ENCODE measurements at regions not wholly inside any gene's neighbourhood (a gene's known extent, or its start where the extent isn't known, plus 50 kb on each side); places are given as distances from the start of the nearest gene placed in this dataset.
"Not testable (repeated sequence)": the region's sequence is repeated elsewhere in the genome, so short reads cannot be mapped to it uniquely, and the experiment has no call there.

GRCh38 chr14:105665247-105665950 lies 139.0 kb downstream of the TMEM121 start:
- CTCF ChIA-PET = no interaction called here
- no peaks in the 10 kb centered on the region for H3K36me3 Mint-ChIP-seq (ENCODE audit: low read depth)
- H3K9me3 Mint-ChIP-seq = peaks cover under 1% of the 10 kb centered on the region
- no peak for TF ChIP-seq CTCF (IDR thresholded peaks at IDR 0.05)
- H3K27me3 Mint-ChIP-seq = peaks cover 3% of the 10 kb centered on the region
- intact Hi-C loops (cut with micrococcal nuclease) = no loop called here
- no peaks in the 10 kb centered on the region for H3K4me1 Mint-ChIP-seq (ENCODE audit: low read depth)
- no peak overlapping the region for H3K4me3 Mint-ChIP-seq
- POLR2A ChIA-PET = no interaction called here
- DNase-seq (no peak), ATAC-seq (no peak)
- no peak overlapping the region for H3K27ac Mint-ChIP-seq

GRCh38 chr14:105665951-105666277 lies 139.5 kb downstream of the TMEM121 start:
- no peaks in the 10 kb centered on the region for H3K4me1 Mint-ChIP-seq (ENCODE audit: low read depth)
- peaks cover 3% of the 10 kb centered on the region for H3K27me3 Mint-ChIP-seq
- no peak for ATAC-seq
- no peak overlapping the region for H3K4me3 Mint-ChIP-seq
- H3K36me3 Mint-ChIP-seq (ENCODE audit: low read depth) = no peaks in the 10 kb centered on the region
- CTCF ChIA-PET = no interaction called here
- DNase-seq = no peak
- H3K9me3 Mint-ChIP-seq = no peaks in the 10 kb centered on the region
- TF ChIP-seq CTCF (IDR thresholded peaks at IDR 0.05) = no peak
- intact Hi-C loops (cut with micrococcal nuclease) = no loop called here
- POLR2A ChIA-PET = no interaction called here
- H3K27ac Mint-ChIP-seq = no peak overlapping the region

GRCh38 chr14:105666420-105666819 lies 140.0 kb downstream of the TMEM121 start:
- H3K4me1 Mint-ChIP-seq (ENCODE audit: low read depth) = no peaks in the 10 kb centered on the region
- no peaks in the 10 kb centered on the region for H3K36me3 Mint-ChIP-seq (ENCODE audit: low read depth)
- H3K27ac Mint-ChIP-seq = no peak overlapping the region
- ATAC-seq (no peak), DNase-seq (no peak)
- TF ChIP-seq CTCF (IDR thresholded peaks at IDR 0.05) = no peak
- H3K27me3 Mint-ChIP-seq = peaks cover 3% of the 10 kb centered on the region
- intact Hi-C loops (cut with micrococcal nuclease) = no loop called here
- ChIA-PET POLR2A (no interaction called here), CTCF (no interaction called here)
- no peak overlapping the region for H3K4me3 Mint-ChIP-seq
- no peaks in the 10 kb centered on the region for H3K9me3 Mint-ChIP-seq

GRCh38 chr14:105666991-105667662 lies 140.7 kb downstream of the TMEM121 start:
- H3K4me1 Mint-ChIP-seq (ENCODE audit: low read depth); H3K27me3 Mint-ChIP-seq; DNase-seq; CTCF ChIA-PET; H3K4me3 Mint-ChIP-seq; H3K36me3 Mint-ChIP-seq (ENCODE audit: low read depth); intact Hi-C loops (cut with micrococcal nuclease); POLR2A ChIA-PET; H3K27ac Mint-ChIP-seq; ATAC-seq; H3K9me3 Mint-ChIP-seq: not testable (repeated sequence)

GRCh38 chr14:105667663-105668020 lies 141.3 kb downstream of the TMEM121 start:
- H3K4me1 Mint-ChIP-seq (ENCODE audit: low read depth); POLR2A ChIA-PET; CTCF ChIA-PET; intact Hi-C loops (cut with micrococcal nuclease); H3K4me3 Mint-ChIP-seq; H3K9me3 Mint-ChIP-seq; DNase-seq; H3K36me3 Mint-ChIP-seq (ENCODE audit: low read depth); H3K27ac Mint-ChIP-seq; ATAC-seq; H3K27me3 Mint-ChIP-seq: not testable (repeated sequence)

GRCh38 chr14:105668021-105668420 lies 141.6 kb downstream of the TMEM121 start:
- H3K4me3 Mint-ChIP-seq; H3K4me1 Mint-ChIP-seq (ENCODE audit: low read depth); H3K27ac Mint-ChIP-seq; DNase-seq; POLR2A ChIA-PET; H3K9me3 Mint-ChIP-seq; intact Hi-C loops (cut with micrococcal nuclease); CTCF ChIA-PET; ATAC-seq; H3K36me3 Mint-ChIP-seq (ENCODE audit: low read depth); H3K27me3 Mint-ChIP-seq: not testable (repeated sequence)

GRCh38 chr14:105668471-105669230 lies 142.3 kb downstream of the TMEM121 start:
- H3K36me3 Mint-ChIP-seq (ENCODE audit: low read depth); DNase-seq; H3K27ac Mint-ChIP-seq; POLR2A ChIA-PET; H3K9me3 Mint-ChIP-seq; H3K4me1 Mint-ChIP-seq (ENCODE audit: low read depth); H3K27me3 Mint-ChIP-seq; intact Hi-C loops (cut with micrococcal nuclease); CTCF ChIA-PET; ATAC-seq; H3K4me3 Mint-ChIP-seq: not testable (repeated sequence)

- H3K27me3 Mint-ChIP-seq; H3K4me3 Mint-ChIP-seq; intact Hi-C loops (cut with micrococcal nuclease); CTCF ChIA-PET; H3K36me3 Mint-ChIP-seq (ENCODE audit: low read depth); DNase-seq; POLR2A ChIA-PET; ATAC-seq; H3K27ac Mint-ChIP-seq; H3K9me3 Mint-ChIP-seq; H3K4me1 Mint-ChIP-seq (ENCODE audit: low read depth): not testable (repeated sequence)
Measured at GRCh38 chr14:105669231-105669610, 142.8 kb downstream of the TMEM121 start.

- ATAC-seq; H3K27ac Mint-ChIP-seq; H3K9me3 Mint-ChIP-seq; DNase-seq; CTCF ChIA-PET; intact Hi-C loops (cut with micrococcal nuclease); H3K27me3 Mint-ChIP-seq; H3K4me1 Mint-ChIP-seq (ENCODE audit: low read depth); POLR2A ChIA-PET; H3K4me3 Mint-ChIP-seq; H3K36me3 Mint-ChIP-seq (ENCODE audit: low read depth): not testable (repeated sequence)
Measured at GRCh38 chr14:105669646-105670045, 143.3 kb downstream of the TMEM121 start.
